Upper lobe of left lung (tissue), 4 donors: ENCODE measurements at regions not wholly inside any gene's neighbourhood (a gene's known extent, or its start where the extent isn't known, plus 50 kb on each side); places are given as distances from the start of the nearest gene placed in this dataset.

Experiments
- EP300 ChIP-seq, 4 donors: sonication (generic); formaldehyde crosslinking; IDR thresholded peaks; one replicate each; pipeline ENCODE4 v1.5.1; 2017; ENCODE audit warnings: antibody characterized with exemption in 4 of 4, control low read depth in 2 of 4
- POLR2A ChIP-seq, 4 donors: fragments of 450-650 bp; IDR thresholded peaks; one replicate each; pipeline ENCODE4 v1.5.1; 2016 to 2017; ENCODE audit warnings: antibody characterized with exemption in 4 of 4, mild to moderate bottlenecking in 2 of 4
- POLR2AphosphoS5 ChIP-seq, 2 donors: sonication (generic); formaldehyde crosslinking; IDR thresholded peaks; one replicate each; pipeline ENCODE4 v1.5.1; 2017; ENCODE audit warnings: antibody characterized with exemption in 2 of 2
- TF ChIP-seq, protein P1 (sequence below), 6 experiments: fragments of 450-650 bp in 4 of 6; fragments of 200-600 bp in 2 of 6; sonication (generic) in 2 of 6; IDR thresholded peaks; one replicate each; pipeline ENCODE4 v1.5.1; 2016 to 2019; ENCODE audit warnings: antibody characterized with exemption in 6 of 6

DNA sequence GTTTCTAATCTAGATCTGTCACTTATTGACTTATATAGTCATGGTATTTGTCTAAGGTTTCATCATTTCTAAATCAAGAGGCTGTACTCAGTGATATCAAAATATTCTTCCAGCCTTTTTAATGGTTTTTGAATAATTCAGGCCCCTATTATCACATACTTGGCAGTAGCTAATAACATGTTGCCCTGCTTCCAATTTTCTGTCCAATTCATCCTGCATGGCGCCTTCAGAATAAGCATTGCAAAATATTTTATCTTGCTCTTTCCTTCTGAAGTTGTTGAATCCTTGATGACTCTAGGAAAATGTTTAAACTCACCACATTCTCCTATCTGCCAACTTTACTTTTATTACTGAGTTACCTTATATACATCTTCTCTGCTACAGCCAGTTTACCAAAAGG is 517.2 kb upstream of the B3GALT2 start:
- TF ChIP-seq, protein P1, sequence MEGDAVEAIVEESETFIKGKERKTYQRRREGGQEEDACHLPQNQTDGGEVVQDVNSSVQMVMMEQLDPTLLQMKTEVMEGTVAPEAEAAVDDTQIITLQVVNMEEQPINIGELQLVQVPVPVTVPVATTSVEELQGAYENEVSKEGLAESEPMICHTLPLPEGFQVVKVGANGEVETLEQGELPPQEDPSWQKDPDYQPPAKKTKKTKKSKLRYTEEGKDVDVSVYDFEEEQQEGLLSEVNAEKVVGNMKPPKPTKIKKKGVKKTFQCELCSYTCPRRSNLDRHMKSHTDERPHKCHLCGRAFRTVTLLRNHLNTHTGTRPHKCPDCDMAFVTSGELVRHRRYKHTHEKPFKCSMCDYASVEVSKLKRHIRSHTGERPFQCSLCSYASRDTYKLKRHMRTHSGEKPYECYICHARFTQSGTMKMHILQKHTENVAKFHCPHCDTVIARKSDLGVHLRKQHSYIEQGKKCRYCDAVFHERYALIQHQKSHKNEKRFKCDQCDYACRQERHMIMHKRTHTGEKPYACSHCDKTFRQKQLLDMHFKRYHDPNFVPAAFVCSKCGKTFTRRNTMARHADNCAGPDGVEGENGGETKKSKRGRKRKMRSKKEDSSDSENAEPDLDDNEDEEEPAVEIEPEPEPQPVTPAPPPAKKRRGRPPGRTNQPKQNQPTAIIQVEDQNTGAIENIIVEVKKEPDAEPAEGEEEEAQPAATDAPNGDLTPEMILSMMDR (IDR thresholded peaks at IDR 0.05), result no peak
- TF ChIP-seq POLR2AphosphoS5 (IDR thresholded peaks at IDR 0.05) (no peak), POLR2A (IDR thresholded peaks at IDR 0.05) (no peak), EP300 (IDR thresholded peaks at IDR 0.05) (no peak)
